GM12878 (cell line): ENCODE measurements at regions not wholly inside any gene's neighbourhood (a gene's known extent, or its start where the extent isn't known, plus 50 kb on each side); places are given as distances from the start of the nearest gene placed in this dataset.

ENCODE experiments used
- ATF7 ChIP-seq: fragments of 450-650 bp; IDR thresholded peaks from 2 replicates; pipeline ENCODE4 v1.6.1; 2016; ENCODE audit warnings: low read depth, mild to moderate bottlenecking
- BHLHE40 ChIP-seq, 2 experiments: fragments of 450-650 bp in 1 of 2; IDR thresholded peaks; 2 replicates each; pipeline ENCODE4 v1.6.1; 2011 to 2017; ENCODE audit warnings: low read depth in 2 of 2, borderline replicate concordance in 1 of 2, improper control_type of control experiment in 1 of 2, low read length in 1 of 2, mild to moderate bottlenecking in 1 of 2
- CHD1 ChIP-seq: IDR thresholded peaks from 2 replicates; pipeline ENCODE4 v1.6.1; 2012; ENCODE audit warnings: low read depth, low read length, improper control_type of control experiment
- CREM ChIP-seq: IDR thresholded peaks from 2 replicates; pipeline ENCODE4 v1.6.1; 2014; ENCODE audit warnings: antibody characterized with exemption, low read depth
- E2F8 ChIP-seq: fragments of 450-650 bp; IDR thresholded peaks from 2 replicates; pipeline ENCODE4 v1.6.1; 2018; ENCODE audit warnings: mild to moderate bottlenecking, low read depth, moderate library complexity; ENCODE audit not compliant: partially characterized antibody
- HDGF ChIP-seq: fragments of 450-650 bp; IDR thresholded peaks from 2 replicates; pipeline ENCODE4 v1.6.1; 2016; ENCODE audit warnings: antibody characterized with exemption
- IRF5 ChIP-seq: fragments of 450-650 bp; IDR thresholded peaks from 2 replicates; pipeline ENCODE4 v1.6.1; 2017; ENCODE audit warnings: borderline replicate concordance
- KLF5 ChIP-seq: fragments of 450-650 bp; IDR thresholded peaks from 2 replicates; pipeline ENCODE4 v1.6.1; 2014; ENCODE audit warnings: mild to moderate bottlenecking; ENCODE audit not compliant: partially characterized antibody
- MYB ChIP-seq: fragments of 150-350 bp; IDR thresholded peaks from 2 replicates; pipeline ENCODE4 v1.6.1; 2014; ENCODE audit warnings: mild to moderate bottlenecking, low read depth, low read length, borderline replicate concordance
- NR2C2 ChIP-seq: IDR thresholded peaks from 2 replicates; pipeline ENCODE4 v1.6.1; 2011; ENCODE audit warnings: borderline replicate concordance, low read depth; ENCODE audit not compliant: control insufficient read depth, insufficient read length
- RELB ChIP-seq: fragments of 450-650 bp; IDR thresholded peaks from 2 replicates; pipeline ENCODE4 v1.6.1; 2017; ENCODE audit warnings: low read depth, mild to moderate bottlenecking, moderate library complexity
- REST ChIP-seq: IDR thresholded peaks from 2 replicates; pipeline ENCODE4 v1.6.1; 2012; ENCODE audit warnings: mild to moderate bottlenecking, low read depth, low read length
- RUNX3 ChIP-seq: IDR thresholded peaks from 2 replicates; pipeline ENCODE4 v1.6.1; 2012; ENCODE audit warnings: low read length, inconsistent platforms
- SIX5 ChIP-seq: IDR thresholded peaks from 2 replicates; pipeline ENCODE4 v1.6.1; 2011; ENCODE audit warnings: mild to moderate bottlenecking, low read depth, low read length, moderate library complexity; ENCODE audit not compliant: severe bottlenecking
- SP1 ChIP-seq: IDR thresholded peaks from one replicate; pipeline ENCODE4 v1.6.1; 2011; ENCODE audit warnings: low read depth, low read length
- STAT3 ChIP-seq: IDR thresholded peaks from 2 replicates; pipeline ENCODE4 v1.6.1; 2011; ENCODE audit warnings: low read depth, low read length, improper control_type of control experiment
- TCF12 ChIP-seq: IDR thresholded peaks from 2 replicates; pipeline ENCODE4 v1.6.1; 2011; ENCODE audit warnings: low read depth, mild to moderate bottlenecking, low read length
- ZNF217 ChIP-seq: fragments of 450-650 bp; IDR thresholded peaks from 2 replicates; pipeline ENCODE4 v1.6.1; 2017; ENCODE audit warnings: antibody characterized with exemption, mild to moderate bottlenecking
- TF ChIP-seq, protein P1 (sequence below): fragments of 450-650 bp; formaldehyde crosslinking; IDR thresholded peaks from 2 replicates; pipeline ENCODE4 v1.5.0; 2022; ENCODE audit warnings: mild to moderate bottlenecking, missing genetic modification characterization

DNA sequence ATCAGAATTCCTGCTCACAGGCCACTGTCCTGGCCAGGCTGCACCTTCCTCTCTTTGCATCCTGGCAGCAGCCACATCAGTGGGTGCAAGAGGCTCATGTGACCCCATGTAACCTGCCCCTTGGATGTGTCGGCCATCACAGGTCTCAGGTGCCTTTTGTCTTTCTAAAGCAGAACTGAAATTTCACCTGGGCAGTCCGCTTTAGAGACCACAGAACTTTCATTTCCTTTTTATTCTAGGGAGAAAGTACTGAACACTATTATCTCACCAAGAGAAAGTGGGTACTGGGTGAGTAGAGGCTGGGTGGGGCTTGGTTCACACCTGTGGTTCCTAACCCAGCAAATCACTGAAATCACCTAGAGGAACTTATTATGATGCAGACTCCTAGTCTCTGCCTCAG is 51.7 kb upstream of the NUP160 start (continued):
- TF ChIP-seq E2F8 = no peak
- peak; percentile 64; the same call in 1 of the 2 replicates for TF ChIP-seq ZNF217
- TF ChIP-seq BHLHE40 (IDR thresholded peaks at IDR 0.05; ENCODE audit: borderline replicate concordance in 1 of 2, low read depth in 2 of 2, low read length in 1 of 2) = peak; percentile 71 to 73; a peak in 3 of 4 replicates
- TF ChIP-seq MYB = no peak
- peak; percentile 73 for TF ChIP-seq RELB
- no peak for TF ChIP-seq IRF5
- TF ChIP-seq REST = no peak
- TF ChIP-seq CHD1 = no peak
- peak; percentile 49; the same call in 1 of the 2 replicates for TF ChIP-seq TCF12
- no peak for TF ChIP-seq NR2C2
- peak; percentile 98 for TF ChIP-seq RUNX3
- no peak for TF ChIP-seq KLF5
- peak; percentile 84 for TF ChIP-seq CREM
- no peak for TF ChIP-seq SP1
- TF ChIP-seq SIX5 = no peak
- TF ChIP-seq, protein P1, sequence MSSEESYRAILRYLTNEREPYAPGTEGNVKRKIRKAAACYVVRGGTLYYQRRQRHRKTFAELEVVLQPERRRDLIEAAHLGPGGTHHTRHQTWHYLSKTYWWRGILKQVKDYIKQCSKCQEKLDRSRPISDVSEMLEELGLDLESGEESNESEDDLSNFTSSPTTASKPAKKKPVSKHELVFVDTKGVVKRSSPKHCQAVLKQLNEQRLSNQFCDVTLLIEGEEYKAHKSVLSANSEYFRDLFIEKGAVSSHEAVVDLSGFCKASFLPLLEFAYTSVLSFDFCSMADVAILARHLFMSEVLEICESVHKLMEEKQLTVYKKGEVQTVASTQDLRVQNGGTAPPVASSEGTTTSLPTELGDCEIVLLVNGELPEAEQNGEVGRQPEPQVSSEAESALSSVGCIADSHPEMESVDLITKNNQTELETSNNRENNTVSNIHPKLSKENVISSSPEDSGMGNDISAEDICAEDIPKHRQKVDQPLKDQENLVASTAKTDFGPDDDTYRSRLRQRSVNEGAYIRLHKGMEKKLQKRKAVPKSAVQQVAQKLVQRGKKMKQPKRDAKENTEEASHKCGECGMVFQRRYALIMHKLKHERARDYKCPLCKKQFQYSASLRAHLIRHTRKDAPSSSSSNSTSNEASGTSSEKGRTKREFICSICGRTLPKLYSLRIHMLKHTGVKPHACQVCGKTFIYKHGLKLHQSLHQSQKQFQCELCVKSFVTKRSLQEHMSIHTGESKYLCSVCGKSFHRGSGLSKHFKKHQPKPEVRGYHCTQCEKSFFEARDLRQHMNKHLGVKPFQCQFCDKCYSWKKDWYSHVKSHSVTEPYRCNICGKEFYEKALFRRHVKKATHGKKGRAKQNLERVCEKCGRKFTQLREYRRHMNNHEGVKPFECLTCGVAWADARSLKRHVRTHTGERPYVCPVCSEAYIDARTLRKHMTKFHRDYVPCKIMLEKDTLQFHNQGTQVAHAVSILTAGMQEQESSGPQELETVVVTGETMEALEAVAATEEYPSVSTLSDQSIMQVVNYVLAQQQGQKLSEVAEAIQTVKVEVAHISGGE = no peak
- no peak for TF ChIP-seq HDGF
- no peak for TF ChIP-seq STAT3
- peak; percentile 78 for TF ChIP-seq ATF7
